ENCODE measurements at regions not wholly inside any gene's neighbourhood (a gene's known extent, or its start where the extent isn't known, plus 50 kb on each side); places are given as distances from the start of the nearest gene placed in this dataset.

DNA sequence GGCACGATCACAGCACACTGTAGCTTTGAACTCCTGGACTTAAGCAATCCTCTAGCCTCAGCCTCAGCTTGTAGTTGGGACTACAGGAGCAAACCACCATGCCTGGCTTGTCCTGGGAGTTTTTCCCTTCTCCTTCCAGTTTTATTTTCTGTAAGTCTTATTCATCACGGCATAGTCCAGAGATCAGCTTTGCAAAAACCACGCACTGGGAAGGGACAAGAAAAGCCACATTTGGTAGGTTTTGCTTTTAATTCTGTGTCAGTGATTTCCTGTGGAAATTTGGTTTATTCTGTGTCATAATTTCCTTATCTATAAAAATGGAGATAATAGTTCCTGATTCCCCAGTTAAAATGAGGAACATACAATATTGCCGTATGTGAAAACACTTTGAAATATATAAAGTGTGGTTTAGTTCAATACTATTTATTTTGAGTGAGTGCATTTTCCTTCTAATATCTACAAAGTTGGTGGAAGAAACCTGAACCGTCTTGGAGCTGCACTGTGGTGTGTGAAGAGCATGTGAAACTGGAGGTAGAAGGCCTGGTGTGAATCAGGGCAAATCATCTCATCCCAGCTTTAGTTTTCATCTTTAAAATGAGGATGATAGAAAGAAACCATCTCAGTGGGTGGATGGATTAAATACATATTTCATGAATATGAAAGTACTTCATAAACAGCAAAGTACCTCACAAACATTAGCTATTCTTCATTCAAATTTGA lies 92.8 kb upstream of the ELL2 start:
- H3K4me3 ChIP-seq, result no peak overlapping the region
- no peak for DNase-seq (ENCODE audit: low spot score in 2 of 2)
- WGBS, 2 donors, result 73 to 74% methylated on average over 5 of the region's 5 CpGs
- H3K27me3 ChIP-seq, result no peaks in the 10 kb centered on the region
- peaks cover 0 to 1% (median 0%) of the 10 kb centered on the region in 4 donors for H3K4me1 ChIP-seq
- TF ChIP-seq EP300 (IDR thresholded peaks at IDR 0.05) (no peak), POLR2A (IDR thresholded peaks at IDR 0.05) (no peak)
- TF ChIP-seq, protein P1, sequence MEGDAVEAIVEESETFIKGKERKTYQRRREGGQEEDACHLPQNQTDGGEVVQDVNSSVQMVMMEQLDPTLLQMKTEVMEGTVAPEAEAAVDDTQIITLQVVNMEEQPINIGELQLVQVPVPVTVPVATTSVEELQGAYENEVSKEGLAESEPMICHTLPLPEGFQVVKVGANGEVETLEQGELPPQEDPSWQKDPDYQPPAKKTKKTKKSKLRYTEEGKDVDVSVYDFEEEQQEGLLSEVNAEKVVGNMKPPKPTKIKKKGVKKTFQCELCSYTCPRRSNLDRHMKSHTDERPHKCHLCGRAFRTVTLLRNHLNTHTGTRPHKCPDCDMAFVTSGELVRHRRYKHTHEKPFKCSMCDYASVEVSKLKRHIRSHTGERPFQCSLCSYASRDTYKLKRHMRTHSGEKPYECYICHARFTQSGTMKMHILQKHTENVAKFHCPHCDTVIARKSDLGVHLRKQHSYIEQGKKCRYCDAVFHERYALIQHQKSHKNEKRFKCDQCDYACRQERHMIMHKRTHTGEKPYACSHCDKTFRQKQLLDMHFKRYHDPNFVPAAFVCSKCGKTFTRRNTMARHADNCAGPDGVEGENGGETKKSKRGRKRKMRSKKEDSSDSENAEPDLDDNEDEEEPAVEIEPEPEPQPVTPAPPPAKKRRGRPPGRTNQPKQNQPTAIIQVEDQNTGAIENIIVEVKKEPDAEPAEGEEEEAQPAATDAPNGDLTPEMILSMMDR (IDR thresholded peaks at IDR 0.05), result no peak
- H3K9me3 ChIP-seq, result no peaks in the 10 kb centered on the region
- no peaks in the 10 kb centered on the region for H3K36me3 ChIP-seq
- no peak overlapping the region for H3K27ac ChIP-seq

DNA sequence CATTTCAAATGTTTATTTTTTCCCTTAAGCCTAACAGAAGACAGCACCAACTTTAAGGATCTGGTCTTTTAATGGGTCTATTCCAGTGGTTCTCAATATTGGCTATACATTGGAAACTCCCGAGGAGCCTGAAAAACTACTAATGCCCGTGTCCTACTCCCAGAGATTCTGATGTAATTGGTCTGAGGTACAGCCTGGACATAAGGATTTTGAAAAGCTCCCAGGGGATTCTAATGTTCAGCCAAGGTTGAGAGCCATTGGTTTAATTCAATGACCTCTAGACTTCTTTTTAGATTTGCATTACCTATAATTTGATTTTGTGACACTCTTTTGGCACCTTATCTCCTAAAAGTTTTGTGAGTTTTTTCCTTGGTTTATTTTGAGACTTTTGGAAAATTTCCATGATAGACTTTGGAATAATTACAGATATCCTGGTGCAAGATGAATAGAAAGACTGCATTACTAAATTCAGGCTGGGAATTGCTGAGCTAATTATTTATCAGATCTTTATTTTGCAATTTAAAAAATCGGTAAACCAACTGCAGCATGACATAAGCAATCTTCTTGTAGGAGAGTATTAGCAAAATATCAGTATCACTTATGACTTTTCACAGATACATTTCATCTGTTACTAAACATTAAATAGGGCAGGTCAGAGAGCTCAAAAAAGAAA lies 91.5 kb upstream of the ELL2 start:
- Histone ChIP-seq H3K27ac (no peak overlapping the region), H3K27me3 (no peaks in the 10 kb centered on the region), H3K4me1 (peaks cover 0 to 2% (median 0%) of the 10 kb centered on the region in 4 donors), H3K4me3 (no peak overlapping the region), H3K36me3 (no peaks in the 10 kb centered on the region), H3K9me3 (no peaks in the 10 kb centered on the region)
- WGBS, 2 donors, result 72 to 83% methylated on average over 3 of the region's 3 CpGs
- TF ChIP-seq, protein P1 (IDR thresholded peaks at IDR 0.05), result no peak
- TF ChIP-seq EP300 (IDR thresholded peaks at IDR 0.05), result no peak
- no peak for TF ChIP-seq POLR2A (IDR thresholded peaks at IDR 0.05)
- DNase-seq (ENCODE audit: low spot score in 2 of 2), result no peak

DNA sequence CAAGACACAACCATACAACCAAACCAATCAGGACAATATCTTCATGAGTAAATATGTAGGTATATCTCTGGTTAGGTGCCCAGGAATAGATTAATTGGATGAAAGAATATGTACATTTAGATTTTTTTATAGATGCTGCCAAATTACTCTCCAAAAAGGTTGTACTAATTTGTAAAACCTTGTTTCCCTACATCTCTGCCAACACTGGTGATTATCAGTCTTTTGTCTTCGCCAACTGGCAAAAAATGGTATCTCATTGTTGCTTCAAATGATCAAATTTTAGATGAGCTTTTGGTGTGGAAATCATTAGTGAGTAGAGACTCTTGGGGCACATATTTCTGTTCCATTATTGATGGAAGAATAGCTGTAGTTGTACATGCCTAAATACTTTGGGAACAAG lies 90.7 kb upstream of the ELL2 start:
- H3K27ac ChIP-seq, result no peak overlapping the region
- H3K4me3 ChIP-seq, result no peak overlapping the region
- H3K36me3 ChIP-seq, result no peaks in the 10 kb centered on the region
- no peaks in the 10 kb centered on the region for H3K9me3 ChIP-seq
- H3K27me3 ChIP-seq, result no peaks in the 10 kb centered on the region
- TF ChIP-seq POLR2A (IDR thresholded peaks at IDR 0.05), result no peak
- TF ChIP-seq, protein P1 (IDR thresholded peaks at IDR 0.05), result no peak
- DNase-seq (ENCODE audit: low spot score in 2 of 2), result no peak
- WGBS, 2 donors, result 96 to 100% methylated on average over 1 of the region's 1 CpG
- H3K4me1 ChIP-seq, result peaks cover 0 to 2% (median 0%) of the 10 kb centered on the region in 4 donors

DNA sequence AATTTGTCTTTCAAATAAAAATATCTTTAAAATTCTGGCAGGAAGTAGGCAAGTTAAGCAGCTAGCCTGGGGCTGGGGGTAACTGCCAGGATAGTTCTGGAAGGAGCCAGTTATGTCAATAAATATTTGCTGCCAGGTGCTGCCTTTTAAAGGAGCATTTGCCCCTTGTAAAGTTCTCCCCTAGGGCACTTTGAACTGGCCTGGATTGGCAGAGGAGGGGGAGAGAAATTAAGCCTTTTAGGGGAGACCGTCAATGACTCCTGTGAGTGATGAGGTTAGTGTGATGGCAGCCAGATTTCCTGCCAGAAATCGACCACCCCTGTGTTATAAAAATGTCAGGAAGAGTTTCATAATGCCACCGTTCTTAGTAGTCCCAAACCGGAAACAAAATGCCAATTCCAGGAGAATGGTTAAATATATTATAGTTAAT lies 89.8 kb upstream of the ELL2 start:
- TF ChIP-seq, protein P1 (IDR thresholded peaks at IDR 0.05), result no peak
- TF ChIP-seq EP300 (IDR thresholded peaks at IDR 0.05), result no peak
- TF ChIP-seq POLR2A (IDR thresholded peaks at IDR 0.05), result no peak
- Histone ChIP-seq H3K4me3 (no peak overlapping the region), H3K27ac (no peak overlapping the region), H3K27me3 (no peaks in the 10 kb centered on the region), H3K36me3 (no peaks in the 10 kb centered on the region), H3K9me3 (no peaks in the 10 kb centered on the region), H3K4me1 (peaks cover 0 to 2% (median 0%) of the 10 kb centered on the region in 4 donors)
- DNase-seq (ENCODE audit: low spot score in 2 of 2), result no peak
- 18 to 35% methylated on average over 4 of the region's 4 CpGs for WGBS, 2 donors

DNA sequence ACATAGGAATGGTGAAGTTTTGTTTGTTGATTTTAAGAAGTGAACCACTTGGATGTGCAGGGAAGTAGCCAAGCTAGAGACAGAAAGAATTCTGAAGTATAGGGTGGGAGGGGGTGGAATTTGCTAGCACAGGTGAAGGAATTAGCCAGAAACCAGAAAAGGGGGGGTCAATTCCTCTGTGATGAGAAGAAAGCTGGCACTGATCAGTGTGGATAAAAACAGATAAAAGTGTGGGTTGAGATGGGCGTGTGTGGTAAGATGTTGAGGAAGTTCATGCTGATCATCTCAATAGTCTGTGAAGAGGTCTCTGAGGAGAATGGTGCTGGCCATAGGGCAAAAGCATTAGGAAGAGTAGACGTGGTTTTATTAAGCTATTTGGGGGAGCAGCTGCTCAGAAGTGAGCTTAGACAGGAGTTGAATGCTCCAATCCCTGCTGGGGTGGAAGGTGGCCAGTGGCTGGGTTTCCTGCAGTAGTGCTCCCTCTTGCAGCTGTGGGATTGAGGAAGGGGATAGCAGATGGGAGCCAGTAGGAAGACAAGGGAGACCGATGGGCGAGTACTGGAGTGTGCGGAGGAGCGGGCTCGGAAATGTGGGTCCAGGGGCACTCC lies 88.7 kb upstream of the ELL2 start:
- no peaks in the 10 kb centered on the region for H3K36me3 ChIP-seq
- no peak overlapping the region for H3K27ac ChIP-seq

More for the DNA sequence above, 88.7 kb upstream of the ELL2 start:
- DNase-seq (ENCODE audit: low spot score in 2 of 2), result no peak
- no peak overlapping the region for H3K4me3 ChIP-seq
- WGBS, 2 donors, result 88 to 90% methylated on average over 7 of the region's 7 CpGs
- H3K27me3 ChIP-seq, result no peaks in the 10 kb centered on the region
- no peaks in the 10 kb centered on the region for H3K9me3 ChIP-seq
- TF ChIP-seq EP300 (IDR thresholded peaks at IDR 0.05) (no peak), POLR2A (IDR thresholded peaks at IDR 0.05) (no peak)
- TF ChIP-seq, protein P1 (IDR thresholded peaks at IDR 0.05), result no peak
- H3K4me1 ChIP-seq, result peaks cover 0 to 2% (median 0%) of the 10 kb centered on the region in 4 donors

Measured in tibial nerve (tissue), 4 donors.